Neural crest cell (in vitro differentiated cells): ENCODE measurements at regions not wholly inside any gene's neighbourhood (a gene's known extent, or its start where the extent isn't known, plus 50 kb on each side); places are given as distances from the start of the nearest gene placed in this dataset.

Experiments
- DNase-seq: peaks from one replicate; pipeline ENCODE4 v3.0.0; 2021; ENCODE audit warnings: low read depth, mixed read lengths, low spot score
- H3K27ac Mint-ChIP-seq: one replicate; pipeline ENCODE4 v1.8.0; 2021; ENCODE audit warnings: mild to moderate bottlenecking, mixed read lengths; ENCODE audit not compliant: unreplicated experiment
- H3K27me3 Mint-ChIP-seq: 2 replicates; pipeline ENCODE4 v1.8.0; 2021; ENCODE audit warnings: low read depth, mild to moderate bottlenecking, mixed read lengths
- H3K36me3 Mint-ChIP-seq: 2 replicates; pipeline ENCODE4 v1.8.0; 2021; ENCODE audit warnings: low read depth, mild to moderate bottlenecking, mixed read lengths
- H3K4me1 Mint-ChIP-seq: 2 replicates; pipeline ENCODE4 v1.8.0; 2021; ENCODE audit warnings: mixed read lengths
- H3K4me3 Mint-ChIP-seq: one replicate; pipeline ENCODE4 v1.8.0; 2021; ENCODE audit warnings: mild to moderate bottlenecking, mixed read lengths
- H3K9me3 Mint-ChIP-seq: 2 replicates; pipeline ENCODE4 v1.8.0; 2021; ENCODE audit warnings: mixed read lengths
- TF ChIP-seq, protein P1 (sequence below): fragments of 200-600 bp; sonication (generic); conservative IDR thresholded peaks from 2 replicates; pipeline ENCODE4 v1.5.0; 2021; ENCODE audit warnings: antibody characterized with exemption, mild to moderate bottlenecking

DNA sequence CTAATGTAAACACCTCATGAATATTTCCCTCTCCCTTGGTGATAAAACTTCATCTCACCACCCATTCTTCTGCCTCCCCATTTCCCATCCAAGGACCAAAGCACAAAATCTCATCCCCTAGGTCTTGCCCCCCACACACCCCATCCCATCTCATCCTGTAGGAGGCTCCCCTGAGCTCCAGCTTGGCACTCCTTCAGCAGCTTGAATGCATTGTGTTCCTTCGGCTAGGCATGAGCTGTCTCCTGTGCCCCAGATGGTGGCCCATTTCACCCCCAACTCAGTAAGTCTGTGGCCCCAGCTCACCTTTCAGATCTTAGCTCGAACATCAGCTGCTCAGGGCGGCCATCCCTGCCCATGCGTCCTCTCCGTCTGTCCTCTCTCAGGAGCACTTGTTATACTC, 203.6 kb upstream of the NR2F2 start:
- Mint-ChIP-seq H3K36me3 (no peaks in the 10 kb centered on the region), H3K9me3 (no peaks in the 10 kb centered on the region), H3K4me3 (no peak overlapping the region), H3K4me1 (peaks cover 4% of the 10 kb centered on the region), H3K27me3 (no peaks in the 10 kb centered on the region), H3K27ac (no peak overlapping the region)
- no peak for DNase-seq
- TF ChIP-seq, protein P1, sequence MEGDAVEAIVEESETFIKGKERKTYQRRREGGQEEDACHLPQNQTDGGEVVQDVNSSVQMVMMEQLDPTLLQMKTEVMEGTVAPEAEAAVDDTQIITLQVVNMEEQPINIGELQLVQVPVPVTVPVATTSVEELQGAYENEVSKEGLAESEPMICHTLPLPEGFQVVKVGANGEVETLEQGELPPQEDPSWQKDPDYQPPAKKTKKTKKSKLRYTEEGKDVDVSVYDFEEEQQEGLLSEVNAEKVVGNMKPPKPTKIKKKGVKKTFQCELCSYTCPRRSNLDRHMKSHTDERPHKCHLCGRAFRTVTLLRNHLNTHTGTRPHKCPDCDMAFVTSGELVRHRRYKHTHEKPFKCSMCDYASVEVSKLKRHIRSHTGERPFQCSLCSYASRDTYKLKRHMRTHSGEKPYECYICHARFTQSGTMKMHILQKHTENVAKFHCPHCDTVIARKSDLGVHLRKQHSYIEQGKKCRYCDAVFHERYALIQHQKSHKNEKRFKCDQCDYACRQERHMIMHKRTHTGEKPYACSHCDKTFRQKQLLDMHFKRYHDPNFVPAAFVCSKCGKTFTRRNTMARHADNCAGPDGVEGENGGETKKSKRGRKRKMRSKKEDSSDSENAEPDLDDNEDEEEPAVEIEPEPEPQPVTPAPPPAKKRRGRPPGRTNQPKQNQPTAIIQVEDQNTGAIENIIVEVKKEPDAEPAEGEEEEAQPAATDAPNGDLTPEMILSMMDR = no peak

DNA sequence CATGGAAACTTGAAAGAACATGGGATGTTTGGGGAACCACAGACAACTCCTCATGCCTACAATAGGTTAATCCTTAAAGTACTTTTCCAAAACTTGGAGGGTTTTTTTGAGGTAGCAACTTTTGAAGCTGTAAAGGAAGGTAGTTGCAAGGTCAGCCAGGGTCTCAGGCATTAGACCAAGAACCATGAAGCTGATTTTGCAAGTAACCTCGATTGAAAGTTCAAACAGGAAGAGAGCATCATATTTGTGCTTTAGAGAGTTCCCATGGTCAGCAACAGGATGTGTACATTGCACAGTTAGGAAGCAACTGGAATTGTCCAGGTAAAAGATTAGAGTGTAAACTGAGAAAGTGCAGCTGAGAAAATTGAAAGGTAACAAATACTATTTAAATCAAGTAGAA, 199.8 kb upstream of the NR2F2 start:
- no peak for DNase-seq
- peaks cover 4% of the 10 kb centered on the region for H3K4me1 Mint-ChIP-seq
- H3K9me3 Mint-ChIP-seq = no peaks in the 10 kb centered on the region
- TF ChIP-seq, protein P1 = no peak
- no peak overlapping the region for H3K27ac Mint-ChIP-seq
- H3K36me3 Mint-ChIP-seq = peaks cover 5% of the 10 kb centered on the region
- no peaks in the 10 kb centered on the region for H3K27me3 Mint-ChIP-seq
- H3K4me3 Mint-ChIP-seq = no peak overlapping the region

DNA sequence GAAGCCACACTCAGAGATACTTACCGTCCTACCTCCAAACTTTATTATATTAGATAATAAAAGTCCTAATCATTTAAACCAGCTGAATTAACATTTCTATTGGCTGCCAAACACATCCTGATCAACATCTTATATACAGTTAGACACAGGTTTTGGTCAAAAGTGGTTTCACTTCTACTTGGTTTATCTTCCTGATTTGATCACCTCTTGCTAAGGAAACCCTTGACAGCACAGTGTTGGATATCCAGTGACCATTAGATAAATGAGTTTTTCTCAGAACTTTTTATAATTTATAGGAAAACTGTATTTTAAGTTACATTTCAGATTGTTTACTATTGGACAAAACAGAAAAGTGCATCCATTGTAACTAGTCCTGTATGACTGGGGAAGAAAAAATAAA, 198.4 kb upstream of the NR2F2 start:
- Mint-ChIP-seq H3K36me3 (peaks cover 8% of the 10 kb centered on the region), H3K27me3 (no peaks in the 10 kb centered on the region), H3K27ac (no peak overlapping the region), H3K4me1 (peaks cover 6% of the 10 kb centered on the region), H3K9me3 (peaks cover 3% of the 10 kb centered on the region), H3K4me3 (no peak overlapping the region)
- no peak for DNase-seq
- TF ChIP-seq, protein P1 = no peak

DNA sequence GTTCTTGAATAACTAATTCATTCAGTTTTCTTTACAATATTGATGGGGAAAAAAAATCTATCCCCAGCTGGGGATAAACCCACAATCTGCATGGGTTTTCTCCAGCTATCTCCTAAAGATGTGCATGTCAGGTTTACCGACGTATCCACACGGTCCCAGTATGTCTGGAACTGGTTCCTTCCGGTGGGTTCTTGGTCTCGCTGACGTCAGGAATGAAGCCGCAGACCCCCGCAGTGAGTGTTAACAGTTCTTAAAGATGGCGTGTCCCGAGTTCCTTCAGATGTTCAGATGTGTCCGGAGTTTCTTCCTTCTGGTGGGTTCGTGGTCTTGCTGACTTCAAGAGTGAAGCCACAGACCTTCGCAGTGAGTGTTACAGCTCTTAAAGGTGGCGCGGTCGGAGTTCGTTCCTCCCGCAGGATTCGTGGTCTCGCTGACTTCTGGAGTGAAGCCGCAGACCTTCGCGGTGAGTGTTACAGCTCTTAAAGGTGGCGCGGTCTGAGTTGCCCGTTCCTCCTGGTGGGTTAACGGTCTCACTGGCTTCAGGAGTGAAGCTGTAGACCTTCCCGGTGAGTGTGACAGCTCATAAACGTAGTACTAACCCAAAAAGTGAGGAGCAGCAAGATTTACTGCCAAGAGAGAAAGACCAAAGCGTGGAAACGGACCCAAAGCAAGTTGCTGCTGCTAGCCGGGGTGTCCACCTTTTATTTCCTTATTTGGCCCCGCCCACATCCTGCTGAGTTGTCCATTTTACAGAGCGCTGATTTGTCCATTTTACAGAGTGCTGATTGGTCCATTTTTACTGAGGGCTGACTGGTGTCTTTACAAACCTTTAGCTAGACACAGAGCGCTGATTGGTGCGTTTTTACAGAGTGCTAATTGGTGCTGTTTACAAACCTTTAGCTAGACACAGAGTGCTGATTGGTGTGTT, 195.1 kb upstream of the NR2F2 start:
- Mint-ChIP-seq H3K36me3 (peaks cover 20% of the 10 kb centered on the region), H3K9me3 (peaks cover 24% of the 10 kb centered on the region), H3K27me3 (no peaks in the 10 kb centered on the region), H3K4me3 (no peak overlapping the region), H3K27ac (no peak overlapping the region), H3K4me1 (peaks cover 6% of the 10 kb centered on the region)
- TF ChIP-seq, protein P1 = no peak
- no peak for DNase-seq

DNA sequence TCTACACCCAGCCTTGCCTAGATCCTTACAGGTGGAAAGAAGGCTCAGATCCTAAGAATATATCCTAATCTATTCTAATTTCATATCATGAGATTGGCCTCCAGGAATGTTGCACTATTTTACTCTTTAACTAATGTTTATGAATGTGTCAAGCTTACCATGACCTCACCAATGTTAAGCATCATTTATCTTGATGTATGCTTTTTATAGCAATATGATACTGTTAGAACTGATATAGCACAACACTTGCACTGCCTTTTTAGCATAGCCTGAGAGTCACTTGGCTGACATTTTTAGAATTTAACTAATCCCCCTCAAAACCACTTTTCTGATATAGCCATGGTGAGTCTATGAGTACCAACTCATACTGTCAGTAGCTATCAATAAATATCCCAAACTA, 191.5 kb upstream of the NR2F2 start:
- DNase-seq = no peak
- Mint-ChIP-seq H3K27me3 (no peaks in the 10 kb centered on the region), H3K4me1 (peaks cover 6% of the 10 kb centered on the region), H3K4me3 (no peak overlapping the region), H3K27ac (no peak overlapping the region), H3K9me3 (peaks cover 29% of the 10 kb centered on the region), H3K36me3 (peaks cover 28% of the 10 kb centered on the region)
- TF ChIP-seq, protein P1 = no peak
